ENCODE measurements at regions not wholly inside any gene's neighbourhood (a gene's known extent, or its start where the extent isn't known, plus 50 kb on each side); places are given as distances from the start of the nearest gene placed in this dataset.

DNA sequence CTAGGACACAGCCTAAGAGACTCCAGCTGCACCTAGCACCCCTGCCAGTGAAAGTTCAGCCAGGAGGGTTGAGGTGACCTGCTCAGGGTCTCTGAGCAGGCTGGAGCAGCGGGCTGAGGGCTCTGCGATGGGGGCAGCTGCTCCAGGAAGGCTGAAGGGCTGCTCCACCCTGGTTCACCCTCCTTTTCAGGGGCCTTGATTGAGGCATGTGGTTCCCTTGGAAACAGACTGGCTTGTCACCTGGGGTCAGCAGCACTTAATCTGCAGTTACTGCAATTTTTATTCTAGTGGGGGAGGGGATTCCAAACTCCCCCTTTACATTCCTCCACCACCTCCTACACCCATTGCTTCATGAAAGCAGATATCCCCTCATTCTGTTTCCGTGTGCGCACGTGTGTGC lies 85.3 kb upstream of the UNC5B start:
- TF ChIP-seq, protein P1, sequence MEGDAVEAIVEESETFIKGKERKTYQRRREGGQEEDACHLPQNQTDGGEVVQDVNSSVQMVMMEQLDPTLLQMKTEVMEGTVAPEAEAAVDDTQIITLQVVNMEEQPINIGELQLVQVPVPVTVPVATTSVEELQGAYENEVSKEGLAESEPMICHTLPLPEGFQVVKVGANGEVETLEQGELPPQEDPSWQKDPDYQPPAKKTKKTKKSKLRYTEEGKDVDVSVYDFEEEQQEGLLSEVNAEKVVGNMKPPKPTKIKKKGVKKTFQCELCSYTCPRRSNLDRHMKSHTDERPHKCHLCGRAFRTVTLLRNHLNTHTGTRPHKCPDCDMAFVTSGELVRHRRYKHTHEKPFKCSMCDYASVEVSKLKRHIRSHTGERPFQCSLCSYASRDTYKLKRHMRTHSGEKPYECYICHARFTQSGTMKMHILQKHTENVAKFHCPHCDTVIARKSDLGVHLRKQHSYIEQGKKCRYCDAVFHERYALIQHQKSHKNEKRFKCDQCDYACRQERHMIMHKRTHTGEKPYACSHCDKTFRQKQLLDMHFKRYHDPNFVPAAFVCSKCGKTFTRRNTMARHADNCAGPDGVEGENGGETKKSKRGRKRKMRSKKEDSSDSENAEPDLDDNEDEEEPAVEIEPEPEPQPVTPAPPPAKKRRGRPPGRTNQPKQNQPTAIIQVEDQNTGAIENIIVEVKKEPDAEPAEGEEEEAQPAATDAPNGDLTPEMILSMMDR (conservative IDR thresholded peaks at IDR 0.05; ENCODE audit: low read length) = no peak
- TF ChIP-seq EZH2phosphoT487 (IDR thresholded peaks at IDR 0.05; ENCODE audit: borderline replicate concordance) = no peak

Measured in Loucy (cell line).